Activated CD4-positive, alpha-beta T cell treated with anti-CD3 and anti-CD28 coated beads, Interleukin-2, amount 50 U/mL, for 16 hours (primary cell): ENCODE measurements at regions not wholly inside any gene's neighbourhood (a gene's known extent, or its start where the extent isn't known, plus 50 kb on each side); places are given as distances from the start of the nearest gene placed in this dataset.

Source experiments
- DNase-seq: peaks from one replicate; pipeline ENCODE4 v3.0.0-alpha.2; 2020

DNA sequence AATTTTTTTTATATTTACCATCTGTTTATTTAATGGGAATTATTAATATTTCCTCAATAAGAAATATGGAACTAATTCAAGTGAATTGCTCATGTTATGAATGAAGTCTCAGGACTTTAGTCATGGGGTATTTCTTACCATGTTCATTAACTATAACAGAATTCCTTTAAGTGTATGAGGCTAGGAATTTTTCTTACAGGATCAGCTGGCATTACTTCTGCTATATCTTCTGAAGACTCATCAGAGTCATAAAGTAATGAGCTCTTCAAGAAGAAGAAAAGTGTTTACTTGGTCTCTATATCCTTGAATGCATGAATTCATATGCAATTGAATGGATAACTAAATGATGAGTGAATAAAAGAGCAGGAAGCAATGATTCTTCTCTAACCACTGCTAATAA lies 486.8 kb upstream of the THBS1 start:
- DNase-seq = no peak

DNA sequence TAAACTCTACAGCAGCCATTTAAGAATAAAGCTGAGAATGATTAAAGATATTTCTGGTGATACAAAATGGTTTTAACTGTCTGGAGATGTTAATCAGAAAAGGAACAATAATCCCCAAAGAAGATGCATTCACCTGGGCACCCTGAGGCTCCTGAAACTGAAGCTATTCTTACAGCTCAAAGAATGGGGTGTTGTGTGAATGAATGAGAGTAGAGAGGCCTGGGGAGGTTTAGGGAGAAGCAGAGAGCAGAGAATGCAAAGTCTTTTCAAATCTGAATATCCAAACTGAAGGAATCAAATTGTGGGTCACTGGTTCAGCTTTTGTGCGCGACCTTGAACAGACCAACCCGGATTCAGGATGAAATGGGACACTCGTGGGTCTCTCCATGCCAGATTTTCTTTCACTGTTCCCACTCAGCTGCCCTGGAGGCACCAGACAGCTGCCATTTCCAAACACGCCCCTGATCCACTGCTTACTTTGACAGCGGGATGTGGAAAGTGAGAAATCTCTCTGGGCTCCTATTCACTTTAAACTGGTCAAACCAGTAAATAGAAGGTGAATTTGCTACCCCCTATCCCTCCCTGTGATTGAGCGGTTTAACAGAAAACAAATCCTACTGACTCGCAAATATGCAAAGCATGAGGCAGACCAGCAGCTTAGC lies 485.5 kb upstream of the THBS1 start:
- DNase-seq = no peak

DNA sequence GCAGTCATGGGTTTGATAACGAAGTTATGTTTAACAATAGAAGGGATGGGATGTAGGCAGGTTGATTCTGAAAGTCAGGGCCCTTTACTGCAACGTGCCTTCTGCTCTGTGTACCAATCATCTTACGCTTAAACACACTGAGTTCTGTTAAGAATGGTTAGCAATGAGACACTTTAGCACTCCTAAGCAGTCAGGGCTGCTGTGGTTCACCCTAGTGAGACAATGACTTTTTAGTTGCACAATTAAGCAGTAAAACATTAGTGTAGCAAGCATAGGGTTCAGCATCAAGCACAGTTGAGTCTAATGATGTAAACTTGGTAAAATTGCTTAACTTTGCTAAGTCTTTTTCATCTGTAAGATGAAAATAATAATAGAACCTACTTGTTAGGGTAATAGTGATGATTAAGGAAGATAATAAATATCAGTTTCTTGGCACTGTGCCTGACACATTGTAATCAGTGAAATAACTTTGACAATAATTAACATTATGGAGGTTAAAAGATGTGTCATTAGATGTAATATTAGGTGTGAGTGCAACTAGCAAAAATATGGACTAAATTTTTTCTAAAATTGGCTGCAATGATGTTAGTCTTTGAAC lies 484.2 kb upstream of the THBS1 start:
- no peak for DNase-seq

DNA sequence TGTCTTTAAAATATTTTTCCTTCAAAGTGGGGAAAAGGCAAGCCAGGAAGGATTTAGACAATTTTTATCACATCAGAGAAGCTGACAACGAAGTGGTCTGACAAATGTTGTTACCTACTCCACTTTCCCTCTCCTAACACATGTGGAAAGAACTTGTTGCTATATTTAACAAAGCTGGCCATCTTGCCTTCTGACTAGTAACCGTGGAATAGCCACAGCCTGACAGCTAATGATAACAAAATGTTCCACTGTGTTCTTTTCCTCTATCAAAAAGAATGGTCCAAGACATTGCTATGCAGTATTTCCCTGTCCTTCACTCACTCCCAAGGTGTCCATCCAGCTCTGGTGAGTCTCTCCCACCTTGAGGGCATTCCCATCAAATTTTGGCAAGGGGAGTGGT lies 481.4 kb upstream of the THBS1 start:
- no peak for DNase-seq

DNA sequence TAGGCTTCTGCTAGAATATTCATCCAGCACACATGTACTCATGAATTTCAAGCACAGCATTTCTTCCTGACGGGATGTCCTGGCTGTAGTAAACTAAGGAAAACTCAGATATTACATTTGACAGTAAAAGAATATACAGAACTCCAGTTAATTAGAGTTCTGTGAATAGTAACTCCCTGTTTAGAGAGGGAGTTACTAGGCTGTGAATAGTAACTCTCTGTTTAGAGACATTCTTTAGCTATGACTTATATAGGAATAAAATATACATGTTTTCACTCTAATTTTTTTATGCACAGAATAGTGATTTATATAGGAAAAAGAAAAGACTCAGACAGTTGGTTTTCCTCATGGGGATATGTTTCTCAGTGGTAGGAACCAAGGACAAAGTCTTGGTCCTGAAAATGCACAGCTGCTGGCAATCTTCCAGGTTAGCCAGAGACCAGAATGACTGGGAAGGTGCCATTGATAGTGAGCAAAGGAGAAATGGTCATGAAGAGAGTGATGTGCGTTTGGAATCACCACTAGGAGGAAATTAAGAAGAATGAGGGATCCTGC lies 480.7 kb upstream of the THBS1 start:
- no peak for DNase-seq

DNA sequence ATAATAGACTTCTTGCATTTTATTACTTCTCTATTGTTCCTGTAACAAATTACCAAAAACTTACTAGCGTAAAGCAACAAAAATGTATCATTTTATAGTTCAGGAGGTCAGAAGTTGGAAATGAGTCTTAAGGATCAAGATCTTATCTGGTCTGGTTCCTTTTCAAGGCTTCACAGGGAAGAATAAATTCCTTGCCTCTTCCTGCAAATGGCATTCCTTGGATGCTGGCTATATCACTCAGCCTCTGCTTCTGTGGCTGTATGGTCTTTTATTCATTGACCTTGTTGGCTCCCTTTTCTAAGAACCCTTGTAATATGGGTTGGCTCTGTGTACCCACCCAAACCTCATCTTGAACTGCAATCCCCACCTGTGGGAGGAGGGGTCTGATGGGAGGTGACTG lies 478.4 kb upstream of the THBS1 start:
- no peak for DNase-seq

DNA sequence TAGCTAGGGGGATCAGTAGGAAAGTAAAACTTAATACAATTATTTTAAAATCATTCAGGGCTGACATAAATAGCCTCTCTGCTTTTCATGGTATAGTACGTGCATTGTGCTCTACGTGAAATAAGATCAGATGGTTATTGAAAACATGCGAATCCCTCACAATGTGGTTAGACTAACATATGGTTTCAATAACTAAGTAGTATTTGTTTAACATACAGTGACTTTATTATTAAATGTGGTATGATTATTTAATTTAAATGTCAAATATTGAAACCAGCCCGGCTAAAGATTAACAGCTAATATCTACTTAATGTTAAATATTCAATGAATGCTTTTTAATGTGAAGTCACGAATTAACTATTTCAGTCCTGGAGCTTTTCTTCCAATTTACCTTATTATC lies 473.9 kb upstream of the THBS1 start:
- no peak for DNase-seq

DNA sequence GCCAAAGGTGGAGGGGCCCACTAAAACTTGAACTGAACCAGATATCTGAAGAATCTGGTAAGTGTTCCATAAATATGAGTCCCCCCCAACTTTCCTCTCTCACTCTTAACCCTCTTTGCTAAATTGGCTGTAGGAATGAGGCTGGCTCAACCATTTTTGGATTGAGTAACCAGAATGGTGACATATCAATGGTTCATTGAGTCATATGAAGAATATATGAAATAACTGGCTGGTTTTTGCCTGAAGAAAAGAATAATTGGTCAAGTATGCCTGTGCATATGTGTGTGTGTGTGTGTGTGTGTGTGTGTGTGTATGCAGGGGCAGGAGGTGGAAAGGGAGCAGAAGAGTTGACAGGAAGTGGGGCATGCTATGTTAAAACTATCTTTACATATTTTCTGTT lies 472.9 kb upstream of the THBS1 start:
- DNase-seq = no peak

DNA sequence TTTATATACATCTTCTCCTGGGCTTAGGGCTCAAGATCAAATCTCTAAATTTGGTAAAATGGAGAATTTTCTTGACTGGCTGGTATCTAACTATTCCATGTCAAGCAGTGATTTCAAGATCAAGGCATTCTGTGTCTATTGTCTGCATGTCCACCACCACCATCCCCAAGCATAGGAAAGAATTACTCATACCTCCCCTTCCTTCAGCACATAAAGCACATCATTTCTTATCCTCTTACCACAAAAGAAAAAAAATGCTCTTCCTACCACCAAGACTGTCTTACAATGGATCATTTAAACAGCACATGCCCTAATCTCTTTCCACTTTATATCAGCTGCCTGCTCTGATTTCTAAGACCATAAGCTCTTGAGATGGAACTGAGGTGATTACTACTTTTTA lies 470.5 kb upstream of the THBS1 start:
- no peak for DNase-seq

DNA sequence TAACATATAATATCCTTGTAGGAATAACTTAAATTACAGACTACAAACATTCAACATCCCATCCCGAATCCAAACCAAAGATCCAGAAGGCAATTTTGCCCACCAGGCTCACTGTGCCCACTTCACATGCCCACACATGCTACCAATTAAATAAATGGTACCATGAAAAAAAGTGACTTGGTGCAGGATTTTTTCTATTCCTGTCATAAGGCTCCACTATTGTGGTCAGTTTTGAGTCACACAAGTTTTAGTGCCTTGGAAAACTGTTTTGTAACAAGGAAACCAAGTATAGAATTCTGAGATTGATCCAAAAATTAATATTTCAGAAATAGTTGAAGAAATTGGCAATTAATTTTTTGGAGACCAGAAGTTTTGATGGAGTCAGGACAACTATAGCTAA lies 470.1 kb upstream of the THBS1 start:
- DNase-seq = no peak

DNA sequence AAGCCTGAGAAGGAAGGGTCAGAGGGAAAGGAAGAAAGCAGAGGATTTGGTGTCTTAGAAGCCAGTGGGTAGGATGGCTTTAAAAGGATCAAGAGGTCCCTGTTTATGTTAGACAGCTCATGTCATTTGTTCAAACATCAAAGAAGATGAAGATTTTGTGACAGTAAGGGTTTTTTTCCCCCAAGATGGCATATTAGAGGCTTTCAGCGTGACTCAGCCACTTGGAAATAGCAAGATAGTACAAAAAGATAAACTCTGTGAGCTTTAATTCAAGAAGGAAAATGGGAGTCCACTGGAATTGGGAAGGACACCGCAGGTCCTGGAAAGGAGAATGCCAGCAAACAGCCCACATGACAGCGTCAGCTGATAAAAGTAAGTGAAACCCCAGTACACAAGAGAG lies 467.1 kb upstream of the THBS1 start:
- DNase-seq = no peak

DNA sequence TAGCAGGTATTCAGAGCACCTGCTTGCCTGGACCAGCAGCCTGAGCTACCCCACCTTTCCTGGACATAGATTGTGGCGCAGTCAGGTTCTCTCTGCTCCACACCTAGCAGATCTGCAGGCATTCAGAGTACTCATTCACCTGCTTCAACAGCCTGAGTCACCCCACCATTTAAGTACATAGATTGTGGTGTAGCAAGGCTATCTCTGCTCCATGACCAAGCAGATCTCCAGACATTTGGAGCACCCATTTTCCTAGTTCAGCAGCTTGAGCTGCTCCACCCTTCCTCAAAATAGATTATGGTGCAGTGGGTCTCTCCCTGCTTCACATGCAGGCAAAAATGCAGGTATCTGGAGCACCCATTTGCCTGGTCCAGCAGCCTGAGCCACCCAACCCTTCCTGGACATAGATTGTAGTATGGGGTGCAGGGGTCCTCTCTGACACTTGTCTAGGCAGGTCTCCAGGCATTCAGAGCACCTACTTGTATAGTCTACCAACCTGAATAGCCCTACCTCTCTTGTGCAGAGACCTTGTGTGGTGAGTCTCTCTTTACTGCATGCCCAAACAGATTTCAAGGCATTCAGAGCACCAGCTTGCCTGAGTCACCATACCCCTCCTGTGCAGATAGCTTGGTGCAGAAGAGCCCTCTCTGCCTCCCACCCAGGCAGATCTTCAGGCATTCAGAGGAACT lies 466.0 kb upstream of the THBS1 start:
- no peak for DNase-seq

DNA sequence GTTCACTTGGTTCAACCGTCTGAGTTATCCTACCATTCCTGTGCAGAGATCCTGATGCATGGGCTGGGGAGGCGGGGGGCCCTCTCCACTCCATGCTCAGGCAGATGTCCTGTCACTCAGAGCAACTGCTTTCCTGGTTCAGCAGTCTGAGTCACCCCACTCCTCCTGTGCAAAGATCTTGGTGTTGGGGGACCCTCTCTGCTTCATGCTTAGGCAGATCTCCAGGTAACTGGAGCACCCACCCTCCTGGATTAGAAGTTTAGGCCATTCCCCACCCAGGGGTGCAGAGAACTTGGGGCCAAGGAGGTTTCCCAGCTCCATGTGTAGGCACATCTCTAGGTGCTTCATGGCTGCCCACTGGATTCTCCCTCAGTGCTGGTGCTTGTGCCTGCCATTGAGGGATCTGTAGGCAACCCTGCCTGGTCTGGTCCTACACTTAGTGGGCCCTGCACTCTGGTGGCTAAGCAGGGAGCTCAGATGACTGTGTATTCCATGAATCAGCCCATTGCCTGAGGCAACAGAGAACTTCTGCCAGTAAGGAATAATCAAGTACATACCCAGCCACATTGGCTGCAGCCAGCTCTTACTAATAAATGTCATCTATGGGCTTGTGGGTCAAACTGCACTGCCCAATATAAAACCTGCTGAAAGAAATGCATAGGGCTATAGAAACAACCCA lies 465.4 kb upstream of the THBS1 start:
- no peak for DNase-seq

DNA sequence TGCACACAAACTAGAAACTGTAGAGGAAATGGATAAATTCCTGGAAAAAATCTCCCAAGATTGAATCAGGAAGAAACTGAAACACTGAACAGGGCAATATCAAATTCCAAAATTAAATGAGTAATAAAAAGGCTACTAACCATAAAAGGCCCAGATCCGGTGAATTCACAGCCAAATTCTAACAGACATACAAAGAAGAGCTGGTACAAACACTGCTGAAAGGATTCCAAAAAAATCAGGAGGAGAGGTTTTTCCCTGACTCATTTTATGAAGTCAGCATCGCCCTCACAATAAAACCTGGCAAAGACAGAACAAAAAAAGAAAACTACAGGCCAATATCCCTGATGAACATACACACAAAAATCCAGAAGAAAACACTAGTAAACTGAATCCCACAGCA lies 462.4 kb upstream of the THBS1 start:
- DNase-seq = no peak

DNA sequence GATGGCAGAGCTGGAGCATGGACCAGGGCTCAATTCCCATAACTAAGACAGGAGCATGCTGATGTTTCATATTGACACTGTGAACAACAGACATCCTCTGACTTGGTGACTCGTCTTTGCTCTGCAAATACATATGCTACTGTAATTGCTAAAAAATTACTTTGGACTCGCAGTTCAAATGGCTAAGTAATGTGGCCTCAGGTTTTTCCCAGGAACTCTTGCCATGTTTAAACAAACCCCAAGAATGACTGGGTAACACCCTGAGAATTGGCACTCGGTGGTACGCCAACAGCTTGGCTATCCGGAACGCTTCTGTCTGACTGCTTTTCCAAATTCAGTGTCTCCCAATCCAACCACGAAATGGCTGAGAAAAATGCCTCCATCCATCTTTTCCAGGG lies 456.7 kb upstream of the THBS1 start:
- DNase-seq = no peak

DNA sequence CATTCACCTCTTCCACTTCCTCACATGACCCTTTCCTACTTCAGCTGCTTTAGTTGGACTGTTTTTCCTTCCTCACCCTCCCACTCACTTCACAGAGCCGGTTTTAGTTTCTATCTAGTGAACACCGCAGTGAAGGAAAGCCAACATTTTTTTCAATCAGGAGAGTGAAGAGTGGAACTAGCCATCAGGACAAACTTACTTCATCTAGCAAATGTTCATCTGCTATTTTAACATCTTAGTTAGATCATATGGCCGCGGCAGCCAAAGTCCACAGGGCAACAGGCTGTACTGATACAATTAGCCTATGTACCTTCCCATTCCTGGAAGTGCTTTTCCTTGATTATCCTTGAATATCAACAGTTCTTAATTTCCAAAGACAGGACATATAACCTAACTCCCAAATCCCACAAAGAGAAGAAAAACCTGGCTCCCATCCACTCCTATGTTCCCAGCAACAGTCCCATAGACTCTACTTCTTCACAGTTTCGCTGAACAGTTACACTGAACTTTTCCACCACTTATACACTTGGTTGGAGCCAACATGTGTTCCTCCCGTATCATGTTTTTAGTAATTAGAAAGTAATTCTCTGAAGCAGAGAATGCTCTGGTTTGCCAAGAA lies 456.2 kb upstream of the THBS1 start:
- DNase-seq = no peak

DNA sequence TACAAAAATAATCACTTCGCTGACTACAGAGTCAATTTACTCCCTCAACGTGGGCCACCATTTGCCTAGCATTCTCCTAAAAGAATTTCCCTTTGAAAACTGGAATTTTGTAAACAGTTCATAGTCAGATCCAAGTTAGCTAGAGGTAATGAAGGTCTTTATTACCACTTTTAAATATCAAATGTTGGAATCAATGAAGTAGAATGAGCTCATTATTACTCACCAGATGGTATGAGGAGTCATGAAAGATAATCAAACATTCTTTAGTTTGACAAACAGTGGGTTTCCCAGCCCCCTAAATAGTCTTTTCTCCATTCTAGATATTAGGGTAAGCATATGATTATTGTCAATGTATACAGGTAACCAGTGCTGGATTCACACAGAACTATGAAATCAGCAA lies 455.7 kb upstream of the THBS1 start:
- no peak for DNase-seq

DNA sequence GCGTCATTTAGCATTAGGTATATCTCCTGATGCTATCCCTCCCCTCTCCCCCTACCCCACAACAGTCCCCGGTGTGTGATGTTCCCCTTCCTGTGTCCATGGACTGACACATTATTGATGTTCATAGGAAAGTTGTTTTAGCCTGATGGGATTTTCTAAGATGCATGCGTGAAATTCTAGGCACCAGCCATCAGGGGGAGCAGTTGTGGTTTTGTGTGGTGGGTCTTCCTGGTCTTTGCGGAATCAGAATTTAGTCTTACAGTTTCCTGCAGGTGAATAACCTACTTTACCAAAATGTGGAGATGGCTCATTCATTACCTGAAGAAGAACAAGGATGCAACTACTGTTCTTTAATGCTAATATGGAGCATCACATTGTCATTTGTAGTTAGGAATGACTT lies 455.0 kb upstream of the THBS1 start:
- DNase-seq = peak; percentile 52

DNA sequence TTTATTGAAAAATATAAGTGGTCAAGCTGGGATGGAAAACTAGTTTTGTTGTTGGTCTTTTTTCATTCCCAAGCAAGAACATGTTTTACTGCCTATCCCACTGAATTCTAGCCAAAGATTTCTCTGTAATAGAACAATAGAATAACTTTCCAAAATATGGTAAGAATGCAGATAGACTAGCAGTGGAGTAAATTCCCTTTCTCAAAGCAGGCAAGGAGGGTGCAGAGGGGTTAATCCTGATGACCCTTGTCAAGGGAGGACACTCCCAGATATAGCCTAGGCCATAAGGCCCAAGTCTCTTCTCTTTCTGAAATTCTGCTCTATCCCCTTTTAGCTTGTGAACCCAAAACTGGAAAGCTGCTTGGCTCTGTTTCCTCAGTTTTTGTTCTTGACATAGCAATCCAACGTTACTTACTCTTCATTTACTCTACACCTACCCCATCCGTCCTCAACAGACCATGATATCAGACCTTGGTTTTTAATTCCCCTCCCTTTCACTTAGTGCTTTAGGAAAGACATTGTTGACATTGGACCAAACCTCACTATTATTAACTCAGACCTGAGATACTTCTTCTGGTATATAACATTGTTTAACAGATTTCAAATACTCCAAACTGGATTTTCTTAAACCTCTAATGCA lies 453.6 kb upstream of the THBS1 start:
- no peak for DNase-seq

DNA sequence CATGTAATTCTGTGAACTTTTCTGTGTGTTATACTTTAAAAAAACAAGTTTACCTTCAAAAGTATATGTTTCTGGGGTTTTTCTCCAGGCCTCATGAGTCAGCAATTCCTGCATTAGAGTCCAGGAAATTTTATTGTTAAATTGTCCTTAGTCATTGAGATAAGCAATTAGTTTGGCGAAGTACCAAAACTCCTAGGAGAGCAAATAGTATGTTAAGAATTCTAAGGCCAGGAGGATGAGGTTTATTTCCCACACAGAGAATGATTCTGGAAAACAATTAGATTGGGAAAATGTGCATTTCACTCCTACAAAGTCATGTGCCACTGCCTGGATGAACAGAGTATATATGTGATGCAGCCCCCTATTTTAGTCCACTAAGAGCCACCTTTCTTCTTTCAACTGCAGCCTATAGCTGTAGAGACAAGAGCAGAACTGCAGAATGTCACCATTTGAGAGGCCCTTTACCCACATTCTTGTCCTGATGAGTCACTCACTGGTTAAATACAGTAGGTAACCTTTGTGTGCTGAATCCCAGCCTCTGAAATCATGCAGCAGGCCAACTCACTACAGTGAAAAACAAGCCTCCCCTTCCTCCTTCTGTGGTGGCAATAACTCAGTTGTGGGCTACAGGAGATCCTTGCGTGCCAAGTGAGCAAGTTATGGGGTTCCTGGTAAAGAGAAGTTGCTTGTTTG lies 452.8 kb upstream of the THBS1 start:
- peak; percentile 34 for DNase-seq

DNA sequence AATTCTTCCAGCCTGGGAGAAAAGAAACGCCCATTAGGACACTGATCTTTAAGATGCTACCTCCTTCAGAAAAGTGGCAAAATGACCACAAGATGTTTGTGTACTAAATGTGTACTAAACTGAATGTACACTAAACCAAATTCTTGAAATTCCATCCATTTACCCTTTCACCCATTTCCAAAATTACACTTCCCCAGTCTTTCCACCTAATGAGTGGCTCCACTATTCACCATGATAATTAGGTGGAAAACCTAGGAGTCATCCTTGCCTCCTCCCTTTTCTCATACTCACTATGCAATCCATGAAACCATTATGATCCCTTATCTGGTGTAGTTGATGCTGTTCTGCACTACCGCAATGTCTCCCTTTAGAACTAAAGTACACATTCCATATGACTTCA lies 452.1 kb upstream of the THBS1 start:
- DNase-seq = no peak
